ENCODE measurements at regions not wholly inside any gene's neighbourhood (a gene's known extent, or its start where the extent isn't known, plus 50 kb on each side); places are given as distances from the start of the nearest gene placed in this dataset.

DNA sequence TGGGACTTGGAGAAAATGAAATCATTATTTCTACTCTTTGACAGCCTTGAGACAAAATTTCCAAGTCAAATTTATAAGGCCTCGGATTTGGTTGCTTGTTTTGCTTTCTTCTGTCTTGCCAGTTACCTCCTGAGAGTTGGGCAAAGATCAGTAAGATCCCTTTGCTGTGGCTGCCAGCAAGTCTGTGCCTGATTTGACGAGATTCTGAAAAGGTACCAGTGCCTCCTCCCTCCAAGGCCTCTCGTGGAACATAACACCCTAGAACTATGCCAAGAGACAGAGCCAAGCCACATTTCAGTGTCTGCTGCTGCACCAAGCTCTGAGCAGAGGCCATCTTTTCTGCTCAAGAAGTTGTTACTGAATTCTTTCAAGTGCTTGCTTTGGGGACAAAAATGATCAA, 61.0 kb downstream of the GTPBP8 start:
- DNase-seq (ENCODE audit: low spot score) (no peak), ATAC-seq (peak; percentile 81)
- intact Hi-C loops (cut with DNase I), result loop anchor here (5.0 kb wide), 1 partner anchor 236 kb away; no protein-coding TSS in a partner anchor

DNA sequence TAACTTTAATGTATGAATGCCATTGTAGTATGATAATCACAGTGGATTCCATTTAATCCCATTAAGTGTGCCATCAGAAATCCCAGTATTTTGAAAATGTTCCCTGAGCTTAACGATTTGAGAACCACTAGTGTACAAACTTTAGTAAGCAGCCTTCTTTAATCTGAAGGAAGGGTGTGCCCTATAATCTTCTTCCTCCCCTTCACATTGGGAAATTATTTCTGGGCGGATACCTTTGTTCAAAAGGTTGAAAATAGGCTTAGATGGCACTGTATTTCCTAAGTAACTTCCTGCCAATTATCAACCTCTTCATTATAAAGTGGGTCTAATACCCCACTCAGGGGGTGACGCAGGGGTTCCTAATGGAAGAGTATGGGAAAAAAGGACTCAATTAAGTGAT, 62.4 kb downstream of the GTPBP8 start:
- DNase-seq (ENCODE audit: low spot score) (no peak), ATAC-seq (no peak)
- intact Hi-C loops (cut with DNase I), result loop anchor here (5.0 kb wide), 1 partner anchor 234 kb away; no protein-coding TSS in a partner anchor

DNA sequence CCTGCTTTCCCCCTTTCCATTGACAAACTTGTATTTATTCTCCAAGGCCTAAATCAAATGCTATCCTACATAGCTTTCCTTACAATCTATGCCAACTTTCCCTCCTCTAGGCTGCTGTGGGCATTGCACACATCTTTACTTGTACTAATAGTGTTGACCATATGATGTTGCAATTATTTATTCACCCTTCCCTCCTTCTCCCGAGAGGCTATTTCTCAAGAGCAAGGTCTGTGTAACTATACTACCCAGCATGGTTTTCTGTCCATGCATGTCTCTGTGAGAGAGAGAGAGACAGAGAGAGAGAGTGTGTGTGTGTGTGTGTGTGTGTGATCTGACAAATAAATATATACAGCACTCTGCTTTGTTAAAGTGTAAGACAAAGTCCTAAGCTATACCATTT, 63.8 kb downstream of the GTPBP8 start:
- no peak for ATAC-seq
- no peak for DNase-seq (ENCODE audit: low spot score)
- intact Hi-C loops (cut with DNase I), result loop anchor here (5.0 kb wide), 1 partner anchor 233 kb away; no protein-coding TSS in a partner anchor

DNA sequence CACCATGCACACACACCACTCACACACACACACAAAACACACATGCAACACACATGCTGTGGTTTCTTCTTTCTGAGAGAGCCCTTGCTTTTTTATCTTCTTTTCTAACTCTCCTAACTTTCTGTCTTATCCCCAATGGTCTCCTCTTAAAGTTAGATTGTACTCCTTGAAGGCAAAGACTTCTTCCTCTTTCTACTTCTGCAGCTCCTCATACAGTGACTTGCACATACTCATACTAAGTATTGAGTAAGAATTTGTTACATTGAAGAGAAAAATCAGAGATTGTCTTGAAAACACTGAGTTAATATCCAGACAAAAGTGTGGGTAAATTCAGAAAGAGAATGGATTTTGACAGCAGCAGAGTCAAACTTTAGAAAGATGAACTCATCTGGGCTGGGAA, 64.4 kb downstream of the GTPBP8 start:
- ATAC-seq, result no peak
- intact Hi-C loops (cut with DNase I), result no loop called here

DNA sequence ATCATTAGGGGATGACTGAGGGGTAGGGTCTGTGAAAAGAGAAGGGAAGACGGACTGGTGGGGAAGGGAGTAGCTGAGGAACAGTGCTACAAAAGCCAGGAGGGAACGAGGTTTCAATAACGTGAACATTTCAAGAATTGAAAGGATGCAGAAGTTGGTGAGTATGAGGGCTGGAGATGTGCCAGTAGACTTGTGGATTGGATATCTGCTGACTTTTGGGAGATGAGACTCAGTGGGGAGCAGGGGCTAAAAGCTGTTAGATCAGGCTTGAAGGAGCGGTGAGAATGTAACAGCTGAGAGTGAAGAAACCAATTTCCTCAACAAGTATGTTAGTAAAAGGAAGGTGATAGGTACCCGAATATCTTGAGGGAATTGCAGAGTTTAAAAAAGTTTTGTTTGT, 65.2 kb downstream of the GTPBP8 start:
- intact Hi-C loops (cut with DNase I), result no loop called here
- ATAC-seq, result no peak
- no peak for DNase-seq (ENCODE audit: low spot score)

More for the DNA sequence above, 64.4 kb downstream of the GTPBP8 start:
- no peak for DNase-seq (ENCODE audit: low spot score)

DNA sequence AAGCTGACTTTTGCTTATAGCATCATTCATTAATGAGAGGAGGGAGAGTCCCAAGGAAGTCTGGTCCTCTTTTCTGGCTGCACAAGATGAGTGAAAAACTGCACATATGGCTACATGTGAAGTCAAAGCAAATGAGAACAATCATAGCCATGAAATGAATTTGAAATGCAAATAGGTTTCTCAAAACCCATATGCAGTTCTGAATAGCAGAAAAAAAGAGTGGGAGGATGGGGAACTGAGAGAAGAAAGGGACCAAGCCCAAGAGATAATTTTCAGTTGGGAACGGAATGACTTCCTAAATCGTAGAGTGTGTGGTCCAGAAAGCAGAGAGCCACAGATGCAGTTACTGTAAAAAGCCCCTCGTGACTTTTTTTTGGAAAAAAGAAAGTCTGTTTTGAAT, 66.3 kb downstream of the GTPBP8 start:
- ATAC-seq (no peak), DNase-seq (ENCODE audit: low spot score) (no peak)
- intact Hi-C loops (cut with DNase I), result no loop called here

DNA sequence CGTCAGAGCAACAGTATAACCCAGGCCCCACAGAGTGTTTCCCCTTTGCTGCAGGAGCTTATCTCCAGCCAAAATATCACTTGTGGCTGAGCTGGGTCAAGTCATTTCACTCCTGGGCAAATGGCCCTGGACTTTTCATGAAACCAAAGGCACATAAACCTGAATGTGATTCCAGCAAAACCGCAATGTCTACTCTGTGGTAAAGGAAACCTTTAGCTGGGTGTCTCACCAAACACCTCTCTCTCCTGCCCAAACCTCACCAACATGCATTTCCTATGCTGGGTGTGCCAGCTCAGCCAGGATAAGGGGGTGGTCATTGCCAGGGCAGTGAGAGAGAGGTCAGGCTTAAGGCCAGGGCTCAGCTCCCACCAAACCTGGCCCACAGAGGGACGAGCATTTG, 67.4 kb downstream of the GTPBP8 start:
- ATAC-seq, result peak; percentile 43
- intact Hi-C loops (cut with DNase I), result no loop called here
- no peak for DNase-seq (ENCODE audit: low spot score)

DNA sequence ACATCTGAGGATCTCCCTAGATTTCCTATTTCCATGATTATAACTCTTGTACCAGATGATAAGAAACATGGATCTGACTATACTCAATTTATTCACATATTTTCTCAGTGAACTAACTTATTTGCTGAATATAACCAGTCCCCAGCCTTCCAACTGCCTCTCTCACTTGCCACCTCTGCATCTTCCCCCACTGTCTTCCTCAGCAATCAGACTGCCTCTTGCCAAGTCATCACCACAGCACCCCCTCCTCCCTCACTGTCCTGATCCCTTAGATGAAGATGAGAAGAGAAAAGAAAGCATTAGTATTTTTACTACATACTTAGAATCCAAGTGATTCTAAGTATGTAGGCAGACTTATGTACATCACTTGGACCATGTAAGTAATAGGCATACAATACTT, 71.9 kb downstream of the GTPBP8 start:
- ATAC-seq, result no peak
- DNase-seq (ENCODE audit: low spot score), result no peak
- intact Hi-C loops (cut with DNase I), result no loop called here

DNA sequence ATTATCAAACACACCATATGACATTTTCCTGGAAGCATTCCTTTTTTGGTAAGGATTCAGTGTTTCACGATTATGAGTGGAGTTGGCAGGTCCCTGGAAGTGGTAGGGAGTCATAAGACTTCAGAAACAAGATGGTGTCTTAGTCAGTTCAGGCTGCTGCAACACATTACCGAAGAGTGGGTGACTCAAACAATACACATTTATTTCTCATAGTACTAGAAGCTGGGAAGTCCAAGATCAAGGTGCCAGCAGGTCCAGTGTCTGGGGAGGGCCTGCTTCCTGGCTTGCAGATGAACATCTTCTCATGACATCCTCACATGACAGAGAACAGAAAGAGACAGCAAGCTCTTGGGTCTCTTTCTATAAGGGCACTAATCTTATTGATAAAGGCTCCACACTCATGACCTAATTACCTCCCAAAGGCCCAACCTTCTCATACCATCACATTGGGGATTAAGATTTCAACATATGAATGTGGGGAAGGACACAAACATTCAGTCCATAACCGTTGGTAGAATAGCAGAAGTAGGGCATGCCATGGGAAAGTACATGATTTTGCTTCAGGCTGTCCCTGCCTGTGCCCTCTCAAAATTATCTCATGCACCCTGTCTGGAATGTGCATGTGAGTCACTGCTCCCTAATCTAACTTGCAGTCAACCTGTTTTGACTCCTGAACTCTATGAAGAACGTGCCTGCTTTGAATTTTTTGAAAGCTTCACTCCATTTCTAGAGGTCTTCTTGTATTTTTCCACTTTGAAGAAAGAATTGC, 72.5 kb downstream of the GTPBP8 start:
- intact Hi-C loops (cut with DNase I), result no loop called here
- DNase-seq (ENCODE audit: low spot score), result no peak
- ATAC-seq, result no peak

DNA sequence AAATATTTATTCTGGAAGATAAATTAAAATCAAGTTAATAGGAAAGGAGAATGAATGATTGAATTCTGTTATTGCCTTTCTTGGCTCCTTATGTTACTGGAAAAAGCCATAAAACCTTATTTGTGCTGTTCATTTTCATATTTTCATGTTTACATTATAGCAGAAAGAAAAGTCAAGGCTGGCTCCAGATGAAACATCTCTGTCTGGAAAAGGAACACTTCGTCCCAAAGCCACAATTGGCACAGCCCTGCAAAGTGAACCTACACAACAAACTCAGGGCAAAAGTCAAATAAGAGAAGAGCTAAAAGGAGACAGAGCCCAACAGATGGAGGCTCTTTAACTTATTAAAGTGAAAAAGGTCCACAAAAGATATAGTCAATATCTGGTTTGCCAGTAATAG, 73.4 kb downstream of the GTPBP8 start:
- intact Hi-C loops (cut with DNase I), result no loop called here
- DNase-seq (ENCODE audit: low spot score), result no peak
- ATAC-seq, result no peak

DNA sequence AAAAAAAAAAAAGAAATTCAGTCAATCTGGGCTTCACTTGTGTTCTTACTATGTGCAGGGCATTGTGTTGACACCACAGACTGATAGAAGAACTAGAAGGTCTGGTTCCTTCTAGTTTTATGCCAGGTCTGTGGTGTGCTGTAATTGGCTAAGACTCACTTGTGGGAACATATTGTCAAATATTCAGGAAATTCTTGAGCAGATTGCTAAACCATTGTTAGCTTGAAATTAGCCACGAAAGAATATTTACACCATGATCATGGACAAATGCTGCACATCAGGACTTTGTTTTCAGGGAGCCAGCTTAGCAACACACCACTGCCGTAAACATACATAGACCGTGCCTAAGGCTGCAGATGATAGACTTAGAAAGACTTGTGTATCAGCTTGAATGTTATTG, 74.6 kb downstream of the GTPBP8 start:
- DNase-seq (ENCODE audit: low spot score) (no peak), ATAC-seq (no peak)
- intact Hi-C loops (cut with DNase I), result no loop called here

DNA sequence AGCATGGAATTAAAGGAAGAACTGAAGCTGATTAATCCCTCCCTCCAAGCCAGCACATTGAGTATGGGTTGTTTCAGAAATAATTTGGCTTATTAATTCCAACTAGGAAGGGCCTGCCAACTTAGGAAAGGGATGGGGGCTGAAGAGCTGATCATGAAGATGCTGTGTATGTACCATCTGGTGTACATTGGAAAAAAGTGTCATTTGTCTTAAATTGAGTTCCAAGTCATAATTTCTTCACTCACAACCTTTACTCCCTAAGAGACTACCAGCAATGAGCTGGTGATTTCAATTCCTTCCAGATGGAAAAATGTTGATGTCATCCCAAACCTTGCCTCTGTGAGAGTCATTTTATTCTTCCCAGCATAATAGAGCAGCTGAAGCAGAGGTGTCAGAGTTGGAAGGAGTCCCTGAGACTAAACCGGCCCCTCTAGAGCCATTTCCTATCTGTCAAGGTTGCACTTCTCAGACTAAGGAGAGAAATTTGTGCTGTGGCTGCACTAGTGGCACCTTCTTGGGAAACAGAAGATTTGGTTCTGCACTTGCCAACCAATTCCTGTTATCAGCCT, 79.4 kb downstream of the GTPBP8 start:
- DNase-seq (ENCODE audit: low spot score), result no peak
- intact Hi-C loops (cut with DNase I), result no loop called here
- ATAC-seq, result peak; percentile 60

DNA sequence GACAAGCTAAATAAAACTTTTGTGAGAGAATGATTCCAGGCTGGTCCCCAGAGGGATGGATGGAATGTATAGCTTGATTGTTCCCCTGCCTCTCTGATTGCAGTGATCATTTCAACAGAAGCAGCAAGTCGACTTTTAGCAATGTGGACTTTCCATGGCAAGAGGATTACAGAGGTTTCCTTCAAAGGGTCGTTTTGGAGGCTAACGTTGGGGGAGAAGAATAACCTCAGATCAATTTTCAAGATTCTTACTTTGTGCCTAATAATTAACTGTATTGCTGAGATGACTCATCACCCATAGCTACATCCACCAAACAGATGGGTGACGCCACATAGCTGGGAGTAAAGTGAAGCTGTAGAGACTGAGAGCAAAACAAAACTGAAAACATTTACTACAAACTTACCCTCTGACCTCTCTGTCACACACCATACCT, 79.9 kb downstream of the GTPBP8 start:
- intact Hi-C loops (cut with DNase I), result no loop called here
- peak; percentile 24 for ATAC-seq
- DNase-seq (ENCODE audit: low spot score), result no peak

DNA sequence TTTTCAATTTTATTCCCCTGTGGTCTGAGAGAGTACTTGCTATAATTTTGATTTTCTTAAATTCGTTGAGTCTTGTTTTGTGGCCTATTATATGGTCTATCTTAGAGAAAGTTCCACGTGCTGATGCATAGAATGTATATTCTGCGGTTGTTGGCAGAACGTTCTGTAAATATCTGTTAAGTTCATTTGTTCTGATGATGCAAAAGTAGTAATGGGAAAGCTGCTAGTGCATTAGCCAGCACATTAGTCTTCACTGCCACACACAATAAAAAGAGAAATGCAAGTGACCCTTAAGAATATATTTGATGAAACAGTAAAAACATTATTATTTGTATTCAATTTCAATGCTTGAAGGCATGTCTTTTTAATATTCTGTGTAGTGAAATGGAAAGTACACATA, 84.8 kb downstream of the GTPBP8 start:
- no peak for DNase-seq (ENCODE audit: low spot score)
- intact Hi-C loops (cut with DNase I), result no loop called here
- no peak for ATAC-seq

DNA sequence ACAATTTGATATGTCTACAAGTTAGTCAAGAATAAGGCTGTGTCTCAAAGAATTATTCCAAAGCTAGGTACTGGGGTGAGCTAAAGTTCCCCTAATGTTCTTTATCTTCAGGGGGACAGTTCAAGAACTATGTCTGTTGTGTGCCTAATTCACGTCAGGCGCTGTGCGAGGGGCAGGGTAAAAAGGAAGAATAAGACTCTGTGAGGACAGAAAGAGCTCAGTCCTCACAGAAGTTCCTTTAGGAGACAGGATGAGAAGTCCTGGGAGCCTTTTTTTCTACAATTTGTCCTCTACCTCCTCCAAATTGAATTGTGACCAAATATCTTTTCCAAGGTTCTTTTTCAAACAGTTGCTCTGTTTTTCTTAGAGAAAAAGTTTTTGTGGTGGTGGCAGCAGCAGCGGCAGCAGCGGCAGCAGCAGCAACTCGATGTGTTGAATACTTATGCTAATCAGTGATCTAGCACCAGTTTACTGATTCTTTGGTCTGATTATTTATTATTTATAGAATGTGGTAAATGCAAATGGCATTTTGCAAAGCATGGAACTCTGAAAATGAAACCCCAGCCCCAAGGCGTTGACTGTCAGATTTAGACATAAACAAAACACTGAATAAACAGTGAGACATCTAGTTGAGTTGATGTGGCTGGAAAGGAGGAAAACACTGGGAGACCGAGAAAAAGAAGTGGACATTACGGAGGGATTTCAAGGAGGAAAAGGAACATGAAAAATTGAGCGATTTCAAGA, 88.6 kb downstream of the GTPBP8 start:
- intact Hi-C loops (cut with DNase I), result no loop called here

DNA sequence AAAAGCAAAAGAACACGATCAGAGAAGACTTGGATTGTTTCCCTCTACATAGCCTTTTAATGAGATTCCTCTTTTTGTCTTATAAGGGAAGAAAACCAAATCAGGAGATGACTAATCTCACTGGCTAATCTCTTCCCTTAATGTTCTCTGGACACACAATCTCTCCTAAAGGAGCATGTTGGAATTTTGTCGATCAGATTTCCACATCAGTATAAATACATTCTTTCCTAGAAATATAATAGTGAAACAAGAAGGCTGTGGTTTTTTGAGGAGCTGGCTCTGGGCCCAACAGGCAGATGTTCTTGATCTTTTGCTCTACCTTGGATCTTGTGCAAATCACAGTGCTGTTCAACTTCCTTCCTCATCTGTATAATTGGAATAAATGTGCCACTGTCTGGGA, 94.0 kb downstream of the GTPBP8 start:
- intact Hi-C loops (cut with DNase I), result no loop called here
- DNase-seq (ENCODE audit: low spot score) (peak; percentile 88), ATAC-seq (peak; percentile 83)

More for the DNA sequence above, 88.6 kb downstream of the GTPBP8 start:
- DNase-seq (ENCODE audit: low spot score) (no peak), ATAC-seq (peak; percentile 59)

DNA sequence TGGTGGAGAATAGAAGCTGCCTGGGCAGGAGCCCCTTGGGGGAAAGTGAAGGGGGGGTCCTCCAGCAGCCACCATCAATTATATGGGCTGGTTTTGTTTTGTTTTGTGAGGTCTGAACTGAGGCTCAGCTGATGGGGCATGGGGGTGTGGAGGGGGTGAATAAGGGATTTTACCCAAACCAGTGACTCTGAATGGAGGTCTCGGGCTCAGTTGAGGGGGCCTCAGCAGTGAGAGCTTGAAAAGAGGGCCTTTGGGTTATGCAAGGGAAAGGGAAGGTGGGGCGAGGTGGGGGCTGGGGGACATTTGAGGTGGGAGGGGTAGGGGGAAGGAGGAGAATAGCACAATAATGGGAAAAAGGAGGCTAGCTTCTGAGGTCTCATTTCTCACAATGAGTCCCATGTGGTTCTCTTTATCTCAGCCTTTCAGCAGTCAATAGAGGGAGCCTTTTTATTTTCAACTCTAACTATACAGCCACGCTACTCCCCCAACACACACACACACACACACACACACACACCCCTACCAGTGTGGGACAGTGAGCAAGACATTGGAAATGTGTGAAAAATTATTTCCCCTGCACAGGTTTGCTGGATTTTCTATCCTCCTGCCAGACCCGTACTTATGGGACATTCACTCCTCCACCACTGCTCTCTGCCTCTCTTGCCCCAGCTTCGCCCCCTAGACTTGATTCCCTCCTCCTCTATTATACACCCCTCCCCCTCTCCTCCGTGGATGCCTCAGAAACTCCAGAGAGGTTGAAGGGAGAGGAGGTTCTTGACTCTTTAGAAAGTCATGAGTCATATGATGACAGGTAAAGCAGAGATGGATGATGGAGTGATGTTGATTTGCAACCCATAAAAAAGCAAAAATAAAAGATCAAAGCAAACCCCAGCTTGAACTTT, 96.0 kb downstream of the GTPBP8 start:
- intact Hi-C loops (cut with DNase I), result no loop called here
- DNase-seq (ENCODE audit: low spot score) (no peak), ATAC-seq (no peak)

DNA sequence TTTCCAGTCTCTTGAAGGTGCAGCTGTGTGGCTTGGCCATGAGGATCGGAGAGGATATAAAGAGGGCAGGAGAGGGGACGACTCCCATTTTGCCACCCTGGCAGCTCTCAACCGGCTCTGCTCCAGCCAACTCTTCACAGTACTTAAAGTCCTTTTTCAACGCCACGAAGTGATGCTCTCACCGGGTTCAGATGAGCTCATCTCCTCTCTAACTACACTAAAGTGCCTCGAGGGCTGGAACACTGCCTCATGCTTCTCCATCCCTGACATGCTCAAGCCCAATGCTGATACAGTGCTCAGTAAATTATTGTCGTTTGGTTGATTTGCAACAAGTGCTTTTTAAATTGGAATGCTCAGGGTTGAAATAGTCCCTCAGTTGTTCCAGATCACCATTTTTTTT, 97.8 kb downstream of the GTPBP8 start:
- ATAC-seq, result peak; percentile 58
- no peak for DNase-seq (ENCODE audit: low spot score)
- intact Hi-C loops (cut with DNase I), result no loop called here

DNA sequence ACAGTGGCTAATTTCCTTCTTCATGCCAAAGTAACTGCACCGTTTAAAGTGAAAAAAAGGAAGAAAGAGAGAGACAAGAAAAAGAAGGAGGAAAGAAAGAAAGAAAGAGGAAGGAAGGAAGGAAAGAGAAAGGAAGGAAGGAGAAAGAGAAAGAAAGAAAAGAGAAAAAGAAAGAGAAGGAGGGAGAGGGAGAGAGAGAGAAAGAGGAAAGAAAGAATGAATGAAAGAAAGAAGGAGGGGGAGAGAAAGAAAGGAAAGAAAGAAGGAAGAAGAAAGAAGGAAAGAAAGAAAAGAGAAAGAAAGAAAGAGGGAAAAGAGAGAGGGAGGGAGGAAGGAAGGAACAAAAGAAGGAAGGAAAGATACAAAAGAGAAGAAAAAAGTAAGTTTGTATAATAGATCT, 100.6 kb downstream of the GTPBP8 start:
- intact Hi-C loops (cut with DNase I), result no loop called here
- no peak for ATAC-seq

More for the DNA sequence above, 100.6 kb downstream of the GTPBP8 start:
- no peak for DNase-seq (ENCODE audit: low spot score)

Measured in sciatic nerve (tissue), 2 donors.